Activated naive CD4-positive, alpha-beta T cell treated with anti-CD3 and anti-CD28 coated beads, Interleukin-2, amount 50 U/mL, for 72 hours (primary cell): ENCODE measurements at regions not wholly inside any gene's neighbourhood (a gene's known extent, or its start where the extent isn't known, plus 50 kb on each side); places are given as distances from the start of the nearest gene placed in this dataset.
"Not testable (repeated sequence)": the region's sequence is repeated elsewhere in the genome, so short reads cannot be mapped to it uniquely, and the experiment has no call there.

Source experiments
- ATAC-seq, 2 donors: fragments of 150-1000 bp; cut with Tn5 transposase; 2 replicates each; pipeline ENCODE4 v1.10.0; 2021; ENCODE audit warnings: mild to moderate bottlenecking in 2 of 2, moderate library complexity in 2 of 2
- DNase-seq, 2 donors: peaks; one replicate each; pipeline ENCODE4 v3.0.0; 2021 to 2022; ENCODE audit warnings: low spot score in 2 of 2
- H3K27ac Mint-ChIP-seq, 2 donors: one replicate each; pipeline ENCODE4 v1.8.0; 2022; ENCODE audit warnings: mild to moderate bottlenecking in 2 of 2, mixed read lengths in 2 of 2
- H3K36me3 Mint-ChIP-seq, 2 donors: one replicate each; pipeline ENCODE4 v1.8.0; 2022; ENCODE audit warnings: mixed read lengths in 2 of 2
- H3K9me3 Mint-ChIP-seq, 2 donors: one replicate each; pipeline ENCODE4 v1.8.0; 2022; ENCODE audit warnings: mixed read lengths in 2 of 2

GRCh38 chr7:149714081-149714909, 59.1 kb downstream of the ZNF467 start:
- DNase-seq: peak; percentile 87 to 89
- Mint-ChIP-seq H3K27ac (peak overlapping the region in 1 of 2 donors; percentile 48), H3K9me3 (peaks cover 13 to 19% of the 10 kb centered on the region in 2 donors), H3K36me3 (peaks cover 13 to 25% of the 10 kb centered on the region in 2 donors)
- ATAC-seq: peak; percentile 87 to 94

- ATAC-seq: no peak
- peak overlapping the region in 1 of 2 donors; percentile 48 for H3K27ac Mint-ChIP-seq
- peaks cover 14 to 25% of the 10 kb centered on the region in 2 donors for H3K36me3 Mint-ChIP-seq
Measured at GRCh38 chr7:149713731-149714068, 59.7 kb downstream of the ZNF467 start.

GRCh38 chr7:149713061-149713730, 60.2 kb downstream of the ZNF467 start:
- DNase-seq (no peak), ATAC-seq (no peak)
- no peak overlapping the region for H3K27ac Mint-ChIP-seq
- peaks cover 14 to 25% of the 10 kb centered on the region in 2 donors for H3K36me3 Mint-ChIP-seq
- peaks cover 13 to 20% of the 10 kb centered on the region in 2 donors for H3K9me3 Mint-ChIP-seq

More at GRCh38 chr7:149713731-149714068, 59.7 kb downstream of the ZNF467 start:
- peaks cover 13 to 20% of the 10 kb centered on the region in 2 donors for H3K9me3 Mint-ChIP-seq
- no peak for DNase-seq

- ATAC-seq (no peak), DNase-seq (no peak)
- H3K9me3 Mint-ChIP-seq: peaks cover 13 to 20% of the 10 kb centered on the region in 2 donors
- H3K27ac Mint-ChIP-seq: no peak overlapping the region
- H3K36me3 Mint-ChIP-seq: peaks cover 14 to 17% of the 10 kb centered on the region in 2 donors
Measured at GRCh38 chr7:149708026-149708425, 65.4 kb downstream of the ZNF467 start.

GRCh38 chr7:149707448-149707886, 65.9 kb downstream of the ZNF467 start:
- H3K27ac Mint-ChIP-seq: peak overlapping the region in 1 of 2 donors; percentile 79
- peaks cover 14 to 17% of the 10 kb centered on the region in 2 donors for H3K36me3 Mint-ChIP-seq
- peaks cover 13 to 20% of the 10 kb centered on the region in 2 donors for H3K9me3 Mint-ChIP-seq
- ATAC-seq: no peak
- DNase-seq: no peak

- peaks cover 9 to 14% of the 10 kb centered on the region in 2 donors for H3K9me3 Mint-ChIP-seq
- DNase-seq: no peak
- H3K27ac Mint-ChIP-seq: peak overlapping the region in 1 of 2 donors; percentile 19
- no peak for ATAC-seq
- peaks cover 10 to 17% of the 10 kb centered on the region in 2 donors for H3K36me3 Mint-ChIP-seq
Measured at GRCh38 chr7:149706398-149706797, 67.0 kb downstream of the ZNF467 start.

- peaks cover 3% of the 10 kb centered on the region in 2 donors for H3K36me3 Mint-ChIP-seq
- no peak for DNase-seq
- H3K27ac Mint-ChIP-seq: no peak overlapping the region
- peaks cover 1 to 2% of the 10 kb centered on the region in 2 donors for H3K9me3 Mint-ChIP-seq
- ATAC-seq: no peak
Measured at GRCh38 chr7:149704507-149704906, 68.9 kb downstream of the ZNF467 start.

- Mint-ChIP-seq H3K36me3 (no peaks in the 10 kb centered on the region), H3K27ac (no peak overlapping the region), H3K9me3 (peaks cover under 1 to 6% of the 10 kb centered on the region in 2 donors)
- ATAC-seq (no peak), DNase-seq (no peak)
Measured at GRCh38 chr7:149703044-149703650, 70.2 kb downstream of the ZNF467 start.

- ATAC-seq (no peak), DNase-seq (no peak)
- H3K27ac Mint-ChIP-seq: no peak overlapping the region
- no peaks in the 10 kb centered on the region for H3K36me3 Mint-ChIP-seq
- peaks cover 4 to 10% of the 10 kb centered on the region in 2 donors for H3K9me3 Mint-ChIP-seq
Measured at GRCh38 chr7:149701495-149702240, 71.7 kb downstream of the ZNF467 start.

- not testable (repeated sequence) for H3K36me3 Mint-ChIP-seq, H3K27ac Mint-ChIP-seq, H3K9me3 Mint-ChIP-seq, DNase-seq, ATAC-seq
Measured at GRCh38 chr7:149697767-149698166, 75.6 kb downstream of the ZNF467 start.

- Mint-ChIP-seq H3K36me3 (no peaks in the 10 kb centered on the region), H3K9me3 (peaks cover 4 to 10% of the 10 kb centered on the region in 2 donors), H3K27ac (no peak overlapping the region)
- no peak for ATAC-seq
- no peak for DNase-seq
Measured at GRCh38 chr7:149696280-149696679, 77.1 kb downstream of the ZNF467 start.

- Mint-ChIP-seq H3K9me3 (no peaks in the 10 kb centered on the region), H3K27ac (no peak overlapping the region), H3K36me3 (no peaks in the 10 kb centered on the region)
- ATAC-seq: no peak
- no peak for DNase-seq
Measured at GRCh38 chr7:149692557-149692982, 80.8 kb downstream of the ZNF467 start.

- ATAC-seq (no peak), DNase-seq (no peak)
- Mint-ChIP-seq H3K36me3 (no peaks in the 10 kb centered on the region), H3K9me3 (no peaks in the 10 kb centered on the region), H3K27ac (no peak overlapping the region)
Measured at GRCh38 chr7:149692056-149692455, 81.3 kb downstream of the ZNF467 start.

GRCh38 chr7:149690688-149691446, 82.5 kb downstream of the ZNF467 start:
- Mint-ChIP-seq H3K36me3 (no peaks in the 10 kb centered on the region), H3K27ac (no peak overlapping the region), H3K9me3 (no peaks in the 10 kb centered on the region)
- DNase-seq: no peak
- peak; percentile 31 to 76 for ATAC-seq

GRCh38 chr7:149689291-149689721, 84.1 kb downstream of the ZNF467 start:
- ATAC-seq: no peak
- no peaks in the 10 kb centered on the region for H3K36me3 Mint-ChIP-seq
- DNase-seq: no peak
- no peak overlapping the region for H3K27ac Mint-ChIP-seq
- no peaks in the 10 kb centered on the region for H3K9me3 Mint-ChIP-seq

- Mint-ChIP-seq H3K9me3 (no peaks in the 10 kb centered on the region), H3K36me3 (no peaks in the 10 kb centered on the region), H3K27ac (no peak overlapping the region)
Measured at GRCh38 chr7:149688836-149689235, 84.6 kb downstream of the ZNF467 start.

More at GRCh38 chr7:149688836-149689235, 84.6 kb downstream of the ZNF467 start:
- DNase-seq (no peak), ATAC-seq (no peak)
